HCT116 (cell line): ENCODE measurements at regions not wholly inside any gene's neighbourhood (a gene's known extent, or its start where the extent isn't known, plus 50 kb on each side); places are given as distances from the start of the nearest gene placed in this dataset.

ENCODE experiments used
- ATAC-seq: fragments of 200-7000 bp; cut with Tn5 transposase; 2 replicates; pipeline ENCODE4 v1.9.1; 2020; ENCODE audit warnings: mild to moderate bottlenecking, moderate library complexity
- BruUV-seq: library from RNA; stranded (reverse); fragments of 400-500 nt; replicated peaks from 2 replicates; lab custom pipeline; 2021; lab: Mats Ljungman, UMichigan
- CTCF ChIA-PET: fragments of 300-600 bp; sonication (Branson Sonifier 250); formaldehyde crosslinking; loops from one replicate; lab custom pipeline; 2021; ENCODE audit warnings: antibody characterized with exemption; lab: Charles Lee
- POLR2A ChIA-PET: fragments of 300-600, 350-600 bp; sonication (Branson Sonifier 250); formaldehyde crosslinking; loops from one replicate; lab custom pipeline; 2021; ENCODE audit warnings: antibody characterized with exemption; lab: Charles Lee
- RAD21 ChIA-PET, 2 experiments: fragments of 300-600 bp; sonication (Branson Sonifier 250); formaldehyde crosslinking; loops; one replicate each; lab custom pipeline; 2023; ENCODE audit warnings: low total read pairs in 2 of 2; ENCODE audit not compliant: uncharacterized antibody in 2 of 2, unreplicated experiment in 2 of 2, low non-redundant PET in 1 of 2; lab: Charles Lee
- DNase-seq: peaks from one replicate; pipeline ENCODE4 v3.0.0-alpha.2; 2010; ENCODE audit warnings: low read depth, low spot score
- H2AFZ ChIP-seq: fragments of 200-600 bp; shearing (Covaris generic), sonication (generic); 2 replicates; pipeline ENCODE4 v1.6.1; 2017; ENCODE audit warnings: low read depth, mixed run types, mixed read lengths, antibody characterized with exemption, low read length; ENCODE audit not compliant: poor library complexity, severe bottlenecking
- H3K27ac ChIP-seq: 2 replicates; pipeline ENCODE4 v1.5.1; 2012; ENCODE audit warnings: low read depth, low read length
- H3K27me3 ChIP-seq: fragments of 200-600 bp; sonication (generic); 2 replicates; pipeline ENCODE4 v1.6.1; 2016; ENCODE audit warnings: mixed run types, low read length, mixed read lengths; ENCODE audit not compliant: insufficient read depth
- H3K36me3 ChIP-seq, 2 experiments: fragments of 200-500 bp in 1 of 2; fragments of 200-600 bp in 1 of 2; sonication (Bioruptor generic) in 1 of 2; sonication (generic) in 1 of 2; 2 replicates each; pipeline versions ENCODE4 v1.5.1 to v1.6.1; 2014 to 2016; ENCODE audit warnings: low read length in 2 of 2, inconsistent platforms in 1 of 2, mixed read lengths in 1 of 2, mixed run types in 1 of 2; ENCODE audit not compliant: insufficient read depth in 2 of 2, control insufficient read depth in 1 of 2
- H3K4me1 ChIP-seq, 2 experiments: fragments of 200-600 bp in 1 of 2; sonication (generic) in 1 of 2; 2 replicates each; pipeline versions ENCODE4 v1.5.1 to v1.6.1; 2012 to 2017; ENCODE audit warnings: low read length in 2 of 2, inconsistent platforms in 1 of 2, mild to moderate bottlenecking in 1 of 2, mixed read lengths in 1 of 2, mixed run types in 1 of 2, moderate library complexity in 1 of 2; ENCODE audit not compliant: insufficient read depth in 2 of 2, control insufficient read depth in 1 of 2
- H3K4me2 ChIP-seq: fragments of 200-600 bp; sonication (generic); 2 replicates; pipeline ENCODE4 v1.6.1; 2017; ENCODE audit warnings: mixed run types, low read length, mixed read lengths
- H3K4me3 ChIP-seq, 2 experiments: fragments of 200-600 bp in 1 of 2; sonication (generic) in 1 of 2; replicated peaks in 1 of 2; 2 replicates each; pipeline ENCODE4 v1.5.1; 2011 to 2016; ENCODE audit warnings: low read length in 2 of 2, control low read depth in 1 of 2, low read depth in 1 of 2, mild to moderate bottlenecking in 1 of 2, mixed read lengths in 1 of 2, mixed run types in 1 of 2
- H3K79me2 ChIP-seq: fragments of 200-600 bp; sonication (generic); 2 replicates; pipeline ENCODE4 v1.6.1; 2017; ENCODE audit warnings: mild to moderate bottlenecking, mixed run types, low read length, moderate library complexity, mixed read lengths; ENCODE audit not compliant: insufficient read depth
- H3K9ac ChIP-seq: fragments of 200-600 bp; sonication (generic); 2 replicates; pipeline ENCODE4 v1.6.1; 2016; ENCODE audit warnings: low read length, mixed read lengths
- H3K9me2 ChIP-seq: fragments of 200-600 bp; sonication (generic), shearing (Covaris generic); 2 replicates; pipeline ENCODE4 v1.6.1; 2017; ENCODE audit warnings: mixed run types, mild to moderate bottlenecking, moderate library complexity; ENCODE audit not compliant: insufficient read depth
- H3K9me3 ChIP-seq, 2 experiments: fragments of 200-500 bp in 1 of 2; fragments of 200-600 bp in 1 of 2; sonication (Bioruptor generic) in 1 of 2; sonication (generic) in 1 of 2; 2 replicates each; pipeline ENCODE4 v1.6.1; 2014 to 2017; ENCODE audit warnings: low read length in 2 of 2, mixed read lengths in 2 of 2, inconsistent platforms in 1 of 2, low read depth in 1 of 2, mild to moderate bottlenecking in 1 of 2, mixed run types in 1 of 2, moderate library complexity in 1 of 2; ENCODE audit not compliant: control insufficient read depth in 1 of 2, insufficient read depth in 1 of 2
- H4K20me1 ChIP-seq: fragments of 200-600 bp; sonication (generic), shearing (Covaris generic); 2 replicates; pipeline ENCODE4 v1.6.1; 2017; ENCODE audit warnings: mixed run types, mild to moderate bottlenecking, moderate library complexity; ENCODE audit not compliant: insufficient read depth
- CBX3 ChIP-seq: IDR thresholded peaks from 2 replicates; pipeline ENCODE4 v1.6.1; 2012; ENCODE audit warnings: low read depth
- EGR1 ChIP-seq: IDR thresholded peaks from 2 replicates; pipeline ENCODE4 v1.6.1; 2012; ENCODE audit warnings: low read depth
- EZH2 ChIP-seq: fragments of 200-600 bp; sonication (generic); IDR thresholded peaks from 2 replicates; pipeline ENCODE4 v1.6.1; 2017; ENCODE audit warnings: antibody characterized with exemption, mixed run types
- FOSL1 ChIP-seq: IDR thresholded peaks from 2 replicates; pipeline ENCODE4 v1.6.1; 2012; ENCODE audit warnings: low read depth
- POLR2AphosphoS5 ChIP-seq: IDR thresholded peaks from 2 replicates; pipeline ENCODE4 v1.6.1; 2011; ENCODE audit warnings: mild to moderate bottlenecking, low read depth, low read length, moderate library complexity
- REST ChIP-seq: IDR thresholded peaks from 2 replicates; pipeline ENCODE4 v1.6.1; 2012; ENCODE audit warnings: low read depth
- SIN3A ChIP-seq: IDR thresholded peaks from 2 replicates; pipeline ENCODE4 v1.6.1; 2012; ENCODE audit warnings: low read depth
- ZFX ChIP-seq: fragments of 450-650 bp; IDR thresholded peaks from 2 replicates; pipeline ENCODE4 v1.6.1; 2017
- ZNF274 ChIP-seq: fragments of 200-500 bp; sonication (Bioruptor generic); IDR thresholded peaks from 2 replicates; pipeline ENCODE4 v1.6.1; 2014; ENCODE audit warnings: mild to moderate bottlenecking, low read depth, low read length, inconsistent platforms
- intact Hi-C: fragments of 100-400 bp; cut with micrococcal nuclease; formaldehyde crosslinking; loops from 2 replicates; pipeline ENCODE4 v1.10.0; 2022
- TF ChIP-seq, protein P1 (sequence below): IDR thresholded peaks from 2 replicates; pipeline ENCODE4 v1.6.1; 2012

DNA sequence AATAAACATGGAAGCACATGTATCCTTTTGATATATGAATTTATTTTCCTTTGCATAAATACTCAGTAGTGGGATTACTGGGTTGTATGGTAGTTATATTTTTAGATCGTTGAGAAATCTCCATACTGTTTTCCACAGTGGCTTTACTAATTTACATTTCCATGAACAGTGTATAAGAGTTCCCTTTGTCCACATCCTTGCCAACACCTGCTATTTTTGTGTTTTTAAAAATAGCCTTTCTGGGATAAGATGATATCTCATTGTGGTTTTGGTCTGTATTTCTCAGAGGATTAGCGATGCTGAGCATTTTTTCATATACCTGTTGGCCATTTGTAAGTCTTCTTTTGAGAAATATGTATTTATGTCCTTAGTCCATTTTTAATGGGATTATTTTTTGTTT lies 329.2 kb upstream of the KITLG start:
- Histone ChIP-seq H3K27me3 (no peaks in the 10 kb centered on the region), H3K4me3 (no peak overlapping the region), H3K4me2 (no peak overlapping the region), H3K27ac (no peak overlapping the region), H3K36me3 (peaks cover 0 to 13% of the 10 kb centered on the region in 2 experiments; a peak in 2 of 4 replicates), H2AFZ (no peak overlapping the region), H3K9ac (no peak overlapping the region), H3K9me3 (peaks cover 6 to 8% of the 10 kb centered on the region in 2 experiments; a peak in 2 of 4 replicates), H3K79me2 (no peaks in the 10 kb centered on the region), H3K9me2 (no peaks in the 10 kb centered on the region), H4K20me1 (no peaks in the 10 kb centered on the region), H3K4me1 (no peaks in the 10 kb centered on the region)
- ChIA-PET CTCF (no interaction called here), RAD21 (no interaction called here), POLR2A (no interaction called here)
- DNase-seq (no peak), ATAC-seq (no peak)
- TF ChIP-seq FOSL1 (no peak), EZH2 (no peak), ZFX (no peak), EGR1 (no peak), POLR2AphosphoS5 (no peak), CBX3 (no peak), ZNF274 (no peak), REST (no peak), SIN3A (no peak)
- TF ChIP-seq, protein P1, sequence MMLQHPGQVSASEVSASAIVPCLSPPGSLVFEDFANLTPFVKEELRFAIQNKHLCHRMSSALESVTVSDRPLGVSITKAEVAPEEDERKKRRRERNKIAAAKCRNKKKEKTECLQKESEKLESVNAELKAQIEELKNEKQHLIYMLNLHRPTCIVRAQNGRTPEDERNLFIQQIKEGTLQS = no peak
- BruUV-seq = no TSS peak
- intact Hi-C loops = no loop called here
